DOHH2 (cell line): ENCODE measurements at regions not wholly inside any gene's neighbourhood (a gene's known extent, or its start where the extent isn't known, plus 50 kb on each side); places are given as distances from the start of the nearest gene placed in this dataset.

Experiments used
- H3F3A ChIP-seq: fragments of 200-600 bp; sonication (generic), shearing (Covaris generic); 2 replicates; pipeline ENCODE4 v1.6.0; 2016; ENCODE audit warnings: antibody characterized with exemption, mild to moderate bottlenecking; ENCODE audit not compliant: control insufficient read depth, insufficient read depth
- H3K27ac ChIP-seq: fragments of 200-600 bp; sonication (generic); 2 replicates; pipeline ENCODE4 v1.5.1; 2014; ENCODE audit warnings: low read depth, mild to moderate bottlenecking, low read length, moderate library complexity
- H3K27me3 ChIP-seq: fragments of 200-600 bp; sonication (generic); 2 replicates; pipeline ENCODE4 v1.6.1; 2014; ENCODE audit warnings: mild to moderate bottlenecking, low read length, mixed read lengths; ENCODE audit not compliant: control insufficient read depth
- H3K36me3 ChIP-seq: fragments of 200-600 bp; sonication (generic); 2 replicates; pipeline ENCODE4 v1.6.1; 2014; ENCODE audit warnings: mild to moderate bottlenecking, low read length, moderate library complexity, mixed read lengths; ENCODE audit not compliant: control insufficient read depth
- H3K4me1 ChIP-seq: fragments of 200-600 bp; sonication (generic); 2 replicates; pipeline ENCODE4 v1.6.1; 2014; ENCODE audit warnings: mild to moderate bottlenecking, low read length, mixed read lengths; ENCODE audit not compliant: control insufficient read depth
- H3K4me2 ChIP-seq: fragments of 200-600 bp; sonication (generic); 2 replicates; pipeline ENCODE4 v1.6.0; 2014; ENCODE audit warnings: mild to moderate bottlenecking, low read length, moderate library complexity
- H3K4me3 ChIP-seq: fragments of 200-600 bp; sonication (generic); 2 replicates; pipeline ENCODE4 v1.5.1; 2014; ENCODE audit warnings: mild to moderate bottlenecking, low read length, mixed read lengths
- H3K79me2 ChIP-seq: fragments of 200-600 bp; sonication (generic); 2 replicates; pipeline ENCODE4 v1.6.1; 2014; ENCODE audit warnings: mild to moderate bottlenecking, low read length, mixed read lengths; ENCODE audit not compliant: control insufficient read depth
- H3K9me2 ChIP-seq: fragments of 200-600 bp; sonication (generic); replicated peaks from 2 replicates; pipeline ENCODE4 v1.6.1; 2014; ENCODE audit warnings: mild to moderate bottlenecking, low read length, mixed read lengths; ENCODE audit not compliant: control insufficient read depth
- H3K9me3 ChIP-seq: fragments of 200-600 bp; sonication (generic); 2 replicates; pipeline ENCODE4 v1.6.1; 2014; ENCODE audit warnings: antibody characterized with exemption, low read length, mixed read lengths; ENCODE audit not compliant: control insufficient read depth, insufficient read depth
- H4K20me1 ChIP-seq: fragments of 200-600 bp; sonication (generic); 2 replicates; pipeline ENCODE4 v1.6.0; 2014; ENCODE audit warnings: low read depth, mild to moderate bottlenecking, antibody characterized with exemption, low read length, moderate library complexity; ENCODE audit not compliant: control insufficient read depth, insufficient read depth
- CTCF ChIP-seq: fragments of 200-600 bp; sonication (generic); IDR thresholded peaks from one replicate; pipeline ENCODE4 v1.5.1; 2014; ENCODE audit warnings: antibody characterized with exemption, mild to moderate bottlenecking, low read depth, low read length; ENCODE audit not compliant: poor library complexity, severe bottlenecking
- EZH2phosphoT487 ChIP-seq: fragments of 200-600 bp; sonication (generic); IDR thresholded peaks from 2 replicates; pipeline ENCODE4 v1.6.1; 2017; ENCODE audit warnings: borderline replicate concordance, mild to moderate bottlenecking, antibody characterized with exemption, low read length, moderate library complexity, mixed read lengths

GRCh38 chr13:22226086-22226485 lies 555.2 kb downstream of the FGF9 start:
- H3K79me2 ChIP-seq: no peaks in the 10 kb centered on the region
- no peaks in the 10 kb centered on the region for H3K9me2 ChIP-seq
- no peaks in the 10 kb centered on the region for H3K36me3 ChIP-seq
- no peak overlapping the region for H3K4me3 ChIP-seq
- no peaks in the 10 kb centered on the region for H4K20me1 ChIP-seq
- H3K4me2 ChIP-seq: no peak overlapping the region
- no peaks in the 10 kb centered on the region for H3K27me3 ChIP-seq
- H3F3A ChIP-seq: no peaks in the 10 kb centered on the region
- H3K9me3 ChIP-seq: peaks cover 8% of the 10 kb centered on the region; the same call in 1 of the 2 replicates
- TF ChIP-seq CTCF (no peak), EZH2phosphoT487 (no peak)
- no peak overlapping the region for H3K27ac ChIP-seq
- H3K4me1 ChIP-seq: no peaks in the 10 kb centered on the region

- H3K9me3 ChIP-seq: peaks cover 8% of the 10 kb centered on the region; the same call in 1 of the 2 replicates
- no peaks in the 10 kb centered on the region for H3K36me3 ChIP-seq
- H3K9me2 ChIP-seq: no peaks in the 10 kb centered on the region
- no peaks in the 10 kb centered on the region for H3K27me3 ChIP-seq
- H3F3A ChIP-seq: no peaks in the 10 kb centered on the region
- H3K4me1 ChIP-seq: no peaks in the 10 kb centered on the region
- TF ChIP-seq CTCF: no peak
- no peak overlapping the region for H3K27ac ChIP-seq
- H4K20me1 ChIP-seq: no peaks in the 10 kb centered on the region
- H3K4me3 ChIP-seq: no peak overlapping the region
- H3K79me2 ChIP-seq: no peaks in the 10 kb centered on the region
- H3K4me2 ChIP-seq: no peak overlapping the region
Measured at GRCh38 chr13:22227895-22228294, 557.0 kb downstream of the FGF9 start.

- no peaks in the 10 kb centered on the region for H3F3A ChIP-seq
- no peak for TF ChIP-seq CTCF
- no peak for TF ChIP-seq EZH2phosphoT487
- no peaks in the 10 kb centered on the region for H3K79me2 ChIP-seq
- H3K9me3 ChIP-seq: peaks cover 8% of the 10 kb centered on the region; the same call in 1 of the 2 replicates
- no peak overlapping the region for H3K4me2 ChIP-seq
- no peaks in the 10 kb centered on the region for H4K20me1 ChIP-seq
- no peaks in the 10 kb centered on the region for H3K27me3 ChIP-seq
- no peaks in the 10 kb centered on the region for H3K4me1 ChIP-seq
- no peaks in the 10 kb centered on the region for H3K36me3 ChIP-seq
- no peak overlapping the region for H3K27ac ChIP-seq
- no peaks in the 10 kb centered on the region for H3K9me2 ChIP-seq
- H3K4me3 ChIP-seq: no peak overlapping the region
Measured at GRCh38 chr13:22229916-22230315, 559.0 kb downstream of the FGF9 start.

GRCh38 chr13:22232186-22232585 lies 561.3 kb downstream of the FGF9 start:
- H3F3A ChIP-seq: no peaks in the 10 kb centered on the region
- no peaks in the 10 kb centered on the region for H4K20me1 ChIP-seq
- H3K9me2 ChIP-seq: no peaks in the 10 kb centered on the region
- no peaks in the 10 kb centered on the region for H3K4me1 ChIP-seq
- H3K4me3 ChIP-seq: no peak overlapping the region
- H3K27ac ChIP-seq: no peak overlapping the region
- H3K4me2 ChIP-seq: no peak overlapping the region
- H3K79me2 ChIP-seq: no peaks in the 10 kb centered on the region
- H3K36me3 ChIP-seq: no peaks in the 10 kb centered on the region
- H3K9me3 ChIP-seq: no peaks in the 10 kb centered on the region; the same call in 1 of the 2 replicates
- TF ChIP-seq CTCF (no peak), EZH2phosphoT487 (no peak)
- H3K27me3 ChIP-seq: no peaks in the 10 kb centered on the region
